GM10266 (cell line): ENCODE measurements at regions not wholly inside any gene's neighbourhood (a gene's known extent, or its start where the extent isn't known, plus 50 kb on each side); places are given as distances from the start of the nearest gene placed in this dataset.

ENCODE experiments used
- DNase-seq: peaks from one replicate; pipeline ENCODE4 v3.0.0; 2012; ENCODE audit errors: extremely low spot score
- CTCF ChIP-seq: IDR thresholded peaks from 2 replicates; pipeline ENCODE4 v1.5.1; 2012; ENCODE audit warnings: mild to moderate bottlenecking, low read depth; ENCODE audit not compliant: control insufficient read depth, insufficient read depth; ENCODE audit errors: missing control alignments

DNA sequence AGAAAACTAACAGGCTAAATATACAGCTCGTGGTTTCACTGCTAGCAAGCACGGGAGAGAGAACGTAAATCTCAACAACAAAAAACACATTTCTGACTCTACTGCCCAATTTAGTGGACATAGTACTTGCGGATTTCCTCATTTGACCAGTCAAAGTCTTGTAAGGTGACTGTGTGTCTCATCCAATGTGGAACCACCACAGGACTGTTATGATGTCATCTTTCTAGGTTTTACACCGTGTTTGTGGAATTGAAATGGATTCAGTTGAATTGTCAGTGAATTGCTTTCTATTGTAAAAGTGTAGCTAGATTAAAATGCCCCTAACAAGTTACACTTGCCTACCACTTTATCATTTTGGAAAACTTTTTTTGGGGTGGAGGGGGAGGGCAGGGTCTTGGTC, 1010.8 kb downstream of the NLGN4Y start:
- no peak for DNase-seq
- TF ChIP-seq CTCF: no peak

- no peak for TF ChIP-seq CTCF
- DNase-seq: no peak
Measured at GRCh38 chrY:15535784-15536511, 1011.6 kb downstream of the NLGN4Y start.

DNA sequence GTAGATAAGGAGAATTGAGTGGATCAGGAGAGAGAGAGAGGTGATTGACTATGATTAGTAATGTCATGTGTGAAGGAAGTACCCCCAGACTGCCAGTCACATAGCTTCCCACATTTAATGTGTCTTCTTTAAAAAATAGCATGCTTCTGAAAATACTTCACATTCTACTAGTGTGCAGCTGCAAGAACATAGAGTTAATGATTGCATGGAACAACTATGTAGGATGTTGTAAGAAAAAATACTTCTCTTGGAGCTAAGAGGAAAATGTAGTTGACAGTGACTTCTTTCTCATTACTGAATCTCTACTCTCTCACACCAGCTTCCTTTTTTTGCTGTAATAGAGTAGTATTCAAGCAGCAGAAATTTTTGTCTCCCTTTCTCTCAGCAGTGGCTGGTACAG, 1016.2 kb downstream of the NLGN4Y start:
- DNase-seq: no peak
- TF ChIP-seq CTCF: no peak

DNA sequence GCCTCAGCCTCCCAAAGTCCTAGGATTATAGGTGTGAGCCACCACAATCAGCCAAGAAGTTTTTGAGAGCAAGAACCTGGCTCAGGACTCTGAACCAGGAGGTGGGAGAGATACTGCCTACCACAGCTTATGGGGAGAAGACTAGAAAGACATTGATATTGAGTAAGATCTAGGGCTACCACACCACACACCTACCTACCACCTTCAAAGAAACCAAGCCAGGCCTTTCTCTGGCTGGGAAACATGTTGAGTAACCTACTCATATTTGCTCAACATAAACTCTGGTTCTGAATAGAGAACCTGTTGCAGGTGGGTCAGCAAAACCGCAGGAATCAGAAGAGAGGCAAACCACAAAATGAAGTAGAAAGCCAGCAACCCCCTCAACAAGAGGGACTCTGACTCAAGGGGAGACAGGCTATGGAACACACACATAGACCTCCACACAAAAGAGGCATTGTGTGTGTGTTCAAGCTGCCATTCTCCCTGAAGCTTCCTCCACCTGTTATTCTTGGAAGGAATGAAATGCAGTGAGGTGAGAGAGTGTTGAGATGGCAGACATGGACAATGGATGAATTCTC, 1021.9 kb downstream of the NLGN4Y start:
- no peak for DNase-seq
- no peak for TF ChIP-seq CTCF

- DNase-seq: no peak
- TF ChIP-seq CTCF: no peak
Measured at GRCh38 chrY:15552074-15552473, 1027.7 kb downstream of the NLGN4Y start.

GRCh38 chrY:15554991-15555390, 1030.7 kb downstream of the NLGN4Y start:
- DNase-seq: no peak
- TF ChIP-seq CTCF: no peak

DNA sequence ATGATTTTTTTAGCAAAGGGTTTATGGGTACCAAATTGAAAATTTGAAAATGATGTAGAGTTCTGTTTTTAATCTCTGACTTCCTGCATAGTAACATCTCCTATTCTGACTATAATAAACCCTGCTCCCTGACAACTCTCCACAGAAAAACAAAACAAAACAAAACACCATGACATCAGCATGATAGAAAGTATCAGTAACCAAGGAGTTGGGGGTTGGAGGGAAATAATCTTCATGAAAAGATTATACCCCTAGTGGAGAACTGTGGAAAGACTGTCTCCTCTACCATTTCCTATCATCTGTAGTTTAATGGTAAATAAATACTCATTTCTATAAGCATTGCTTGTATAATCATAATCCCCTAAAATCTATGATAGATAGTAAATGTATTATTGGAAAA, 1034.8 kb downstream of the NLGN4Y start:
- DNase-seq: no peak
- no peak for TF ChIP-seq CTCF
